OCI-LY1 (cell line): ENCODE measurements at regions not wholly inside any gene's neighbourhood (a gene's known extent, or its start where the extent isn't known, plus 50 kb on each side); places are given as distances from the start of the nearest gene placed in this dataset.

Source experiments
- H2AFZ ChIP-seq: fragments of 200-600 bp; sonication (generic), shearing (Covaris generic); 2 replicates; pipeline ENCODE4 v1.6.0; 2014; ENCODE audit warnings: antibody characterized with exemption, mild to moderate bottlenecking, low read length
- H3F3A ChIP-seq: fragments of 200-600 bp; sonication (generic), shearing (Covaris generic); 2 replicates; pipeline ENCODE4 v1.6.0; 2014; ENCODE audit warnings: mild to moderate bottlenecking, antibody characterized with exemption, low read length, moderate library complexity; ENCODE audit not compliant: insufficient read depth
- H3K27ac ChIP-seq: fragments of 200-600 bp; sonication (generic); 2 replicates; pipeline ENCODE4 v1.5.1; 2014; ENCODE audit warnings: low read length, mixed run types, mild to moderate bottlenecking, low read depth; ENCODE audit not compliant: poor library complexity, severe bottlenecking
- H3K27me3 ChIP-seq: fragments of 200-600 bp; sonication (generic); 2 replicates; pipeline ENCODE4 v1.6.0; 2014; ENCODE audit warnings: antibody characterized with exemption, mild to moderate bottlenecking, low read length, moderate library complexity; ENCODE audit not compliant: insufficient read depth
- H3K36me3 ChIP-seq: fragments of 200-600 bp; sonication (generic); 2 replicates; pipeline ENCODE4 v1.6.1; 2014; ENCODE audit warnings: mild to moderate bottlenecking, antibody characterized with exemption, low read length, moderate library complexity, mixed read lengths; ENCODE audit not compliant: insufficient read depth
- H3K4me1 ChIP-seq: fragments of 200-600 bp; sonication (generic); 2 replicates; pipeline ENCODE4 v1.5.1; 2014; ENCODE audit warnings: mild to moderate bottlenecking, low read length, moderate library complexity; ENCODE audit not compliant: insufficient read depth, severe bottlenecking
- H3K4me2 ChIP-seq: fragments of 200-600 bp; sonication (generic), shearing (Covaris generic); 2 replicates; pipeline ENCODE4 v1.6.1; 2014; ENCODE audit warnings: low read length
- H3K4me3 ChIP-seq: fragments of 200-600 bp; sonication (generic); 2 replicates; pipeline ENCODE4 v1.5.1; 2014; ENCODE audit warnings: low read length, low read depth, mild to moderate bottlenecking, mixed read lengths; ENCODE audit not compliant: poor library complexity, severe bottlenecking
- H3K79me2 ChIP-seq: fragments of 200-600 bp; shearing (Covaris generic); 2 replicates; pipeline ENCODE4 v1.6.1; 2016; ENCODE audit warnings: mixed run types, low read length, mixed read lengths; ENCODE audit not compliant: insufficient read depth
- H3K9ac ChIP-seq: fragments of 200-600 bp; sonication (generic), shearing (Covaris generic); 2 replicates; pipeline ENCODE4 v1.6.1; 2014; ENCODE audit warnings: mild to moderate bottlenecking, low read length, mixed read lengths
- H3K9me2 ChIP-seq: fragments of 200-600 bp; sonication (generic), shearing (Covaris generic); 2 replicates; pipeline ENCODE4 v1.6.1; 2014; ENCODE audit warnings: low read depth, mild to moderate bottlenecking, low read length, mixed read lengths
- H3K9me3 ChIP-seq: fragments of 200-600 bp; shearing (Covaris generic); 2 replicates; pipeline ENCODE4 v1.6.1; 2014; ENCODE audit warnings: low read length, mixed read lengths
- H4K20me1 ChIP-seq: fragments of 200-600 bp; sonication (generic), shearing (Covaris generic); 2 replicates; pipeline ENCODE4 v1.6.0; 2016; ENCODE audit warnings: mild to moderate bottlenecking, low read length; ENCODE audit not compliant: insufficient read depth
- EZH2 ChIP-seq: fragments of 200-600 bp; sonication (generic), shearing (Covaris generic); IDR thresholded peaks from 2 replicates; pipeline ENCODE4 v1.8.0; 2017; ENCODE audit warnings: borderline replicate concordance, mixed run types, mild to moderate bottlenecking, antibody characterized with exemption, low read length, moderate library complexity, mixed read lengths
- TF ChIP-seq, protein P1 (sequence below): fragments of 200-600 bp; sonication (generic), shearing (Covaris generic); IDR thresholded peaks from 2 replicates; pipeline ENCODE4 v1.5.1; 2017; ENCODE audit warnings: mild to moderate bottlenecking, antibody characterized with exemption, low read length, moderate library complexity, mixed read lengths

- Histone ChIP-seq H3K9me3 (no peaks in the 10 kb centered on the region), H3K36me3 (no peaks in the 10 kb centered on the region), H3K4me3 (no peak overlapping the region), H3K9ac (no peak overlapping the region), H2AFZ (no peak overlapping the region), H3K4me2 (no peak overlapping the region), H3K79me2 (no peaks in the 10 kb centered on the region), H3K4me1 (no peaks in the 10 kb centered on the region), H3F3A (no peaks in the 10 kb centered on the region), H3K27me3 (no peaks in the 10 kb centered on the region), H4K20me1 (no peaks in the 10 kb centered on the region), H3K9me2 (no peaks in the 10 kb centered on the region), H3K27ac (no peak overlapping the region)
- TF ChIP-seq, protein P1, sequence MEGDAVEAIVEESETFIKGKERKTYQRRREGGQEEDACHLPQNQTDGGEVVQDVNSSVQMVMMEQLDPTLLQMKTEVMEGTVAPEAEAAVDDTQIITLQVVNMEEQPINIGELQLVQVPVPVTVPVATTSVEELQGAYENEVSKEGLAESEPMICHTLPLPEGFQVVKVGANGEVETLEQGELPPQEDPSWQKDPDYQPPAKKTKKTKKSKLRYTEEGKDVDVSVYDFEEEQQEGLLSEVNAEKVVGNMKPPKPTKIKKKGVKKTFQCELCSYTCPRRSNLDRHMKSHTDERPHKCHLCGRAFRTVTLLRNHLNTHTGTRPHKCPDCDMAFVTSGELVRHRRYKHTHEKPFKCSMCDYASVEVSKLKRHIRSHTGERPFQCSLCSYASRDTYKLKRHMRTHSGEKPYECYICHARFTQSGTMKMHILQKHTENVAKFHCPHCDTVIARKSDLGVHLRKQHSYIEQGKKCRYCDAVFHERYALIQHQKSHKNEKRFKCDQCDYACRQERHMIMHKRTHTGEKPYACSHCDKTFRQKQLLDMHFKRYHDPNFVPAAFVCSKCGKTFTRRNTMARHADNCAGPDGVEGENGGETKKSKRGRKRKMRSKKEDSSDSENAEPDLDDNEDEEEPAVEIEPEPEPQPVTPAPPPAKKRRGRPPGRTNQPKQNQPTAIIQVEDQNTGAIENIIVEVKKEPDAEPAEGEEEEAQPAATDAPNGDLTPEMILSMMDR = no peak
- no peak for TF ChIP-seq EZH2
Observed at GRCh38 chr12:25812295-25812694, 146.2 kb upstream of the RASSF8 start.

DNA sequence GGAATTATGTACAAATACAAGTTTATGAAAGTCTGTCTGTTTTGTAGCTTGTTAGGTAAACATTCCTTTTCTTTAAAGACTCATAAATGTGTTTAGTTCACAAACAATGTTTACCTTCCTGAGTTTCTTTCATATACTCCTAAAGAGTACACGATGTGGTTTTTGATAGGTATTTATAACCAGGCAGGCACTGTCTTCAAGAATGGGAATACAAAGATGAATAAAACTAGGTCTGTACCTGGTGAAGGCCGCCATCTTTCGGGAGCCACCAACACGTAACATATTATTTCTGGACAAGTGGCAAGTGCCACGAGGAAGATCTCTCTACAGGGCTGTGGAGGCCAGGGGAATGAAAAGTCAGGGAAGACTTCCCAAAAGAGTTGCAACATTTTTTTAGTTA lies 144.6 kb upstream of the RASSF8 start:
- Histone ChIP-seq H3K9me3 (no peaks in the 10 kb centered on the region), H3K27ac (no peak overlapping the region), H3K9me2 (no peaks in the 10 kb centered on the region), H3K36me3 (no peaks in the 10 kb centered on the region), H3K4me3 (no peak overlapping the region), H3K4me2 (no peak overlapping the region), H4K20me1 (no peaks in the 10 kb centered on the region), H3K9ac (no peak overlapping the region), H3F3A (no peaks in the 10 kb centered on the region), H3K27me3 (no peaks in the 10 kb centered on the region), H3K4me1 (no peaks in the 10 kb centered on the region), H2AFZ (no peak overlapping the region), H3K79me2 (no peaks in the 10 kb centered on the region)
- TF ChIP-seq, protein P1 = no peak
- TF ChIP-seq EZH2 = no peak

GRCh38 chr12:25816637-25817036 lies 141.8 kb upstream of the RASSF8 start:
- Histone ChIP-seq H3K36me3 (no peaks in the 10 kb centered on the region), H3K4me1 (no peaks in the 10 kb centered on the region), H3K27me3 (no peaks in the 10 kb centered on the region), H3K4me2 (no peak overlapping the region), H2AFZ (no peak overlapping the region), H3F3A (no peaks in the 10 kb centered on the region), H3K9me3 (no peaks in the 10 kb centered on the region), H3K27ac (no peak overlapping the region), H3K9ac (no peak overlapping the region), H3K79me2 (no peaks in the 10 kb centered on the region), H4K20me1 (no peaks in the 10 kb centered on the region), H3K4me3 (no peak overlapping the region), H3K9me2 (no peaks in the 10 kb centered on the region)
- TF ChIP-seq, protein P1 = no peak
- no peak for TF ChIP-seq EZH2
